Hepatocyte (in vitro differentiated cells): ENCODE measurements at regions not wholly inside any gene's neighbourhood (a gene's known extent, or its start where the extent isn't known, plus 50 kb on each side); places are given as distances from the start of the nearest gene placed in this dataset.

Experiments
- DNase-seq: peaks from one replicate; pipeline ENCODE4 v3.0.0-alpha.2; 2016; ENCODE audit warnings: low spot score
- H2AFZ ChIP-seq: fragments of 200-600 bp; sonication (generic); 2 replicates; pipeline ENCODE4 v1.6.0; 2016; ENCODE audit warnings: antibody characterized with exemption, mild to moderate bottlenecking
- H3K27ac ChIP-seq: fragments of 200-600 bp; sonication (generic); 2 replicates; pipeline ENCODE4 v1.5.1; 2016; ENCODE audit warnings: mild to moderate bottlenecking
- H3K27me3 ChIP-seq: fragments of 200-600 bp; sonication (generic); 2 replicates; pipeline ENCODE4 v1.6.1; 2016
- H3K36me3 ChIP-seq: fragments of 200-600 bp; sonication (generic); replicated peaks from 2 replicates; pipeline ENCODE4 v1.5.1; 2016; ENCODE audit warnings: low read depth; ENCODE audit not compliant: insufficient read depth
- H3K4me1 ChIP-seq: fragments of 200-600 bp; sonication (generic); 2 replicates; pipeline ENCODE4 v1.5.1; 2016; ENCODE audit warnings: mild to moderate bottlenecking, moderate library complexity; ENCODE audit not compliant: insufficient read depth
- H3K4me2 ChIP-seq: fragments of 200-600 bp; sonication (generic); 2 replicates; pipeline ENCODE4 v1.6.0; 2016
- H3K4me3 ChIP-seq: fragments of 200-600 bp; sonication (generic); 2 replicates; pipeline ENCODE4 v1.5.1; 2016; ENCODE audit warnings: mild to moderate bottlenecking
- H3K79me2 ChIP-seq: fragments of 200-600 bp; sonication (generic); 2 replicates; pipeline ENCODE4 v1.6.0; 2017; ENCODE audit warnings: mild to moderate bottlenecking
- H3K9me2 ChIP-seq: fragments of 200-600 bp; sonication (generic); replicated peaks from 2 replicates; pipeline ENCODE4 v1.6.0; 2017; ENCODE audit warnings: mild to moderate bottlenecking; ENCODE audit not compliant: insufficient read depth
- H3K9me3 ChIP-seq: fragments of 200-600 bp; sonication (generic); 2 replicates; pipeline ENCODE4 v1.5.1; 2016; ENCODE audit warnings: low read depth, mild to moderate bottlenecking
- H4K20me1 ChIP-seq: fragments of 200-600 bp; sonication (generic); 2 replicates; pipeline ENCODE4 v1.6.0; 2016; ENCODE audit warnings: mild to moderate bottlenecking; ENCODE audit not compliant: insufficient read depth, poor library complexity, severe bottlenecking
- EZH2 ChIP-seq: fragments of 200-600 bp; sonication (generic); IDR thresholded peaks from 2 replicates; pipeline ENCODE4 v1.6.1; 2016; ENCODE audit warnings: antibody characterized with exemption, mild to moderate bottlenecking, borderline replicate concordance
- EZH2phosphoT487 ChIP-seq: fragments of 200-600 bp; sonication (generic); IDR thresholded peaks from one replicate; pipeline ENCODE4 v1.6.1; 2018; ENCODE audit warnings: antibody characterized with exemption, mild to moderate bottlenecking, low read depth, moderate library complexity; ENCODE audit not compliant: unreplicated experiment, severe bottlenecking
- WGBS: methylation state at CpG from one replicate; pipeline ENCODE4 v1.1.6; 2016; ENCODE audit warnings: low lambda C conversion rate; ENCODE audit errors: missing lambda C conversion rate; 5-methylcytosine and 5-hydroxymethylcytosine counted together
- TF ChIP-seq, protein P1 (sequence below): fragments of 200-600 bp; sonication (generic); IDR thresholded peaks from 2 replicates; pipeline ENCODE4 v1.5.1; 2016; ENCODE audit warnings: antibody characterized with exemption, mild to moderate bottlenecking; ENCODE audit not compliant: poor library complexity

- Histone ChIP-seq H2AFZ (no peak overlapping the region), H3K36me3 (no peaks in the 10 kb centered on the region), H3K79me2 (no peaks in the 10 kb centered on the region), H3K27me3 (no peaks in the 10 kb centered on the region), H3K4me2 (no peak overlapping the region), H4K20me1 (no peaks in the 10 kb centered on the region), H3K4me3 (no peak overlapping the region), H3K9me2 (no peaks in the 10 kb centered on the region), H3K4me1 (no peaks in the 10 kb centered on the region), H3K9me3 (no peaks in the 10 kb centered on the region), H3K27ac (no peak overlapping the region)
- DNase-seq = no peak
- TF ChIP-seq, protein P1, sequence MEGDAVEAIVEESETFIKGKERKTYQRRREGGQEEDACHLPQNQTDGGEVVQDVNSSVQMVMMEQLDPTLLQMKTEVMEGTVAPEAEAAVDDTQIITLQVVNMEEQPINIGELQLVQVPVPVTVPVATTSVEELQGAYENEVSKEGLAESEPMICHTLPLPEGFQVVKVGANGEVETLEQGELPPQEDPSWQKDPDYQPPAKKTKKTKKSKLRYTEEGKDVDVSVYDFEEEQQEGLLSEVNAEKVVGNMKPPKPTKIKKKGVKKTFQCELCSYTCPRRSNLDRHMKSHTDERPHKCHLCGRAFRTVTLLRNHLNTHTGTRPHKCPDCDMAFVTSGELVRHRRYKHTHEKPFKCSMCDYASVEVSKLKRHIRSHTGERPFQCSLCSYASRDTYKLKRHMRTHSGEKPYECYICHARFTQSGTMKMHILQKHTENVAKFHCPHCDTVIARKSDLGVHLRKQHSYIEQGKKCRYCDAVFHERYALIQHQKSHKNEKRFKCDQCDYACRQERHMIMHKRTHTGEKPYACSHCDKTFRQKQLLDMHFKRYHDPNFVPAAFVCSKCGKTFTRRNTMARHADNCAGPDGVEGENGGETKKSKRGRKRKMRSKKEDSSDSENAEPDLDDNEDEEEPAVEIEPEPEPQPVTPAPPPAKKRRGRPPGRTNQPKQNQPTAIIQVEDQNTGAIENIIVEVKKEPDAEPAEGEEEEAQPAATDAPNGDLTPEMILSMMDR = no peak
- TF ChIP-seq EZH2phosphoT487 (no peak), EZH2 (no peak)
- 82% methylated on average over 2 of the region's 2 CpGs for WGBS
These were observed 51.2 kb upstream of the MEX3C start for GRCh38 chr18:51248685-51249084.

GRCh38 chr18:51250006-51250405 lies 52.5 kb upstream of the MEX3C start:
- Histone ChIP-seq H3K27me3 (no peaks in the 10 kb centered on the region), H3K9me3 (no peaks in the 10 kb centered on the region), H3K79me2 (no peaks in the 10 kb centered on the region), H4K20me1 (no peaks in the 10 kb centered on the region), H3K27ac (no peak overlapping the region), H3K4me2 (no peak overlapping the region), H3K36me3 (no peaks in the 10 kb centered on the region), H3K4me1 (no peaks in the 10 kb centered on the region), H2AFZ (no peak overlapping the region), H3K9me2 (no peaks in the 10 kb centered on the region), H3K4me3 (no peak overlapping the region)
- 55% methylated on average over 4 of the region's 4 CpGs for WGBS
- DNase-seq = no peak
- no peak for TF ChIP-seq EZH2
- TF ChIP-seq EZH2phosphoT487 = no peak
- TF ChIP-seq, protein P1 = no peak

GRCh38 chr18:51250458-51251024 lies 53.1 kb upstream of the MEX3C start:
- Histone ChIP-seq H3K4me2 (no peak overlapping the region), H3K9me3 (no peaks in the 10 kb centered on the region), H2AFZ (no peak overlapping the region), H3K36me3 (no peaks in the 10 kb centered on the region), H3K79me2 (no peaks in the 10 kb centered on the region), H3K4me1 (no peaks in the 10 kb centered on the region), H3K4me3 (no peak overlapping the region), H4K20me1 (no peaks in the 10 kb centered on the region), H3K27ac (no peak overlapping the region), H3K9me2 (no peaks in the 10 kb centered on the region), H3K27me3 (no peaks in the 10 kb centered on the region)
- no peak for DNase-seq
- WGBS = 39% methylated on average over 3 of the region's 3 CpGs
- TF ChIP-seq, protein P1 = no peak
- TF ChIP-seq EZH2 = no peak
- no peak for TF ChIP-seq EZH2phosphoT487

- Histone ChIP-seq H3K4me3 (no peak overlapping the region), H3K79me2 (no peaks in the 10 kb centered on the region), H3K9me3 (no peaks in the 10 kb centered on the region), H3K36me3 (no peaks in the 10 kb centered on the region), H3K27ac (no peak overlapping the region), H3K27me3 (no peaks in the 10 kb centered on the region), H3K9me2 (no peaks in the 10 kb centered on the region), H4K20me1 (no peaks in the 10 kb centered on the region), H3K4me2 (no peak overlapping the region), H3K4me1 (no peaks in the 10 kb centered on the region), H2AFZ (no peak overlapping the region)
- no peak for DNase-seq
- TF ChIP-seq, protein P1 = no peak
- TF ChIP-seq EZH2phosphoT487 (no peak), EZH2 (no peak)
These were observed 54.1 kb upstream of the MEX3C start for GRCh38 chr18:51251625-51252024.
